GM19023 (cell line): ENCODE measurements at regions not wholly inside any gene's neighbourhood (a gene's known extent, or its start where the extent isn't known, plus 50 kb on each side); places are given as distances from the start of the nearest gene placed in this dataset.

Source experiments
- ATAC-seq: cut with Tn5 transposase; IDR thresholded peaks from one replicate; pipeline ENCODE4 v1.9.1; 2021; ENCODE audit warnings: mild to moderate bottlenecking, moderate library complexity; ENCODE audit not compliant: unreplicated experiment

DNA sequence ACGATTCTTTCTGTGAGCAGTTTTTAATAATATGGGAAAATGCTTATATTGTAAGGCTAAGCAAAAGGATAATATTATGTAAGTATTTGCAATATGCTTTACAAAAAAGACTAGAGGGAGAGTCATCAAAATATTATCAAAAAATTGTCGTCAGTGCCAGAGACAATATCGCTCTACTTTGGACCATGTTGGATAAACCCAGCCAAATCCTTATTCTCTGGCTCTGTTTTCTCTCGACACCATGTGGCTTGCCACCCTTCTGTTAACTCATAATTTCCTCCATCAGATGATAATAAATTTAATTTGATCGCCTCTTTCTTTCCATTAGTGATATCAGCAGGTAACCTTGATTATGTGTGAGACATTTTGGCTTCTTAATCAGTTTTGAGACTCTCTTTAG lies 129.9 kb downstream of the CDC42EP3 start:
- ATAC-seq = no peak

DNA sequence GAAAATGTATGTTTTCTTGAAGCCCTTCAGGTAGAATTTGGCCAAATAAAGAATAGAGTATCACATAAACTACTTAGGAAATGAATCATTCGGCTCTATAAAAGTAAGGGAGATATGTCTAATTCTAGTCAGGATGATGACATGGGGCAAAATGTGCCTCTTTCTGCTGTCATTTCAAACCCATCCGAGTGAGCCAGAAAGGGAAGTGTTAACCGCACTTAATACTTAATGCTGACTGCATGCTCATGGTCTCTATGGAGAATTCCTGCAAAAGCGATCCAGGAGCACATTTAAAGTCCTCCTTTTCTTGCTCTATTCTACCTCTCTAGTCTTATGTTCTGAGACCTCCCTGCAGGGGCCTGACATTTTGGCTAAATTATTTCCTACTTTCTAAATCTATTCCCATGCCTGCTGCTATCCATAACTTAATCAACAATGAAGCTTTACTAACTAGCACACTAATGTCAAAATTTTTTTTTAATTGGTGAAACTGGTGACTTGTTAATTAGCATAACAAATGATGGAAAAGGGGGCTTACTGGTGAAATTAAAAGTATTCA lies 127.4 kb downstream of the CDC42EP3 start:
- ATAC-seq = no peak

DNA sequence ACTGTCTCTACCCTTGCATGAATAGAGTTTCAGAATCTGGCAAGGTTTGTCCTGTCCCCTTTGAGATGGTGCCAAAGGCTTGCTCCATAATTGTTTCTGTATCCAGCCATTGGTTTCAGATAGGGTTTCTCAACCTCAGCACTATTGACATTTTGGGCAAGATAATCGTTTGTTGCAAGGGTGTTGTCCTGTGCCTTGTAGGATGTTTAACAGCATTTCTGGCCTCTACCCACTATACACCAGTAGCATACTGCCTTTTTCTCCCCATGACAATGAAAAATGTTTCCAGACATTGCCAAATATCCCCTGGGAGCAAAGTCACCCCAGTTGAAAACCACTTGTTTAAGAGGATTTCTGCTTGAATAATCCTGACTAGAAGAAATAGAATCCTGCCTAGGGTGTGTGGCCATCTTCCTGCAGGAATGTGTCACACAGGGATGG lies 126.8 kb downstream of the CDC42EP3 start:
- no peak for ATAC-seq

DNA sequence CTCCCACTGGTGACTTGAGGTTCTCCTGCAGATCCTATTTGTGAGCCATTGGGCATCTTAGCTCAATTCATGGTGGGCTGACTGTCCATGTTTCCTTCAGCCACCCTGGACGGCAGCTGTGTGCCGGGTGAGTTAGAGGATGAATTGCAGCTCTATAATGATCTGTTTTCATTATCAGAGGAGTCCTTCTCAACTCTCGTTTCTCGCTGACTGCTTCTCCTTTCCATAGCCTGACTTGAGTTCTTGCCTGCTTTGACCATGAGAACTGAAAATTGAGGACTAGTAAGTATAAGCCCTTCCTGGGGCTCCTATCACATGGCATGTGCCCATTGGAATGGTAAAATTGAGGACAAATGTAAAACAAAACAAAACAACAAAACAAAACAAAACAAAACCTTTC lies 121.8 kb downstream of the CDC42EP3 start:
- no peak for ATAC-seq

DNA sequence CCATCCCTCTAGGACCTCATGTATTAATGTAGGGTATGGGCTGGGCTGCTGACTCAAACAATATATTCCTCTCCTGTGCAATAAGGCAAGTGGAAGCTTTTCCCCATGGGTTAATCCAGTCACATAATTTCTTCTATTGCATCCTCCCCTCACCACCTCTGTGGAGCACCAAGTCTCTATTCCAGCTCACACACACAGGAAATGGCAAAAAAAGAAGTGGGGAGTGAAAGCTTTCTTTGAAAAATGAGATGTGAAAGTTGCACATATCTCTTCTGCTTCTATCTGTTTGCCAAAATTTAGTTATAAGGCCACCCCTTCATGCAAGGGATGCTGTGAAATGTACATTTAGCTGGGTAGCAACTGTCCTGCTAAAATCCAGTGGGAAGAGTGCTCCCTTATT lies 121.3 kb downstream of the CDC42EP3 start:
- ATAC-seq = no peak

DNA sequence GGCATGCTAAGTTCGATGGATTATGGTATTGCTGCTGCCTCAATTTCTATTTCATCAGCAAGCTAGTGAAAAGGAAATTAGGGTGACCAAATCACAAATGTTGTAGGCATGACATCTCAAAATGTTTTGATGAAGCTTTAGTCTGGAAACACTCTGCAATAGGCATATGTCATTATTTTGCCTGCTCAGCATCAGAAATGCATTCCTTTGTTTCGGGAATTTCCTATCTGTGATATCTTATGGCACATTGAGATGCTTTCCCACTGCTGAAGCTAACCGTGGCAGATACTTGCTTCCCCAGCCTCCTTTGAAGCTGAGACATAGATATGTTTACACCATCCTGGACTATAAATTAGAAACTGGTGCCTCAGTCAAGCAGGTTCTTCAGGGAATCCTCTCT lies 119.7 kb downstream of the CDC42EP3 start:
- ATAC-seq = no peak

DNA sequence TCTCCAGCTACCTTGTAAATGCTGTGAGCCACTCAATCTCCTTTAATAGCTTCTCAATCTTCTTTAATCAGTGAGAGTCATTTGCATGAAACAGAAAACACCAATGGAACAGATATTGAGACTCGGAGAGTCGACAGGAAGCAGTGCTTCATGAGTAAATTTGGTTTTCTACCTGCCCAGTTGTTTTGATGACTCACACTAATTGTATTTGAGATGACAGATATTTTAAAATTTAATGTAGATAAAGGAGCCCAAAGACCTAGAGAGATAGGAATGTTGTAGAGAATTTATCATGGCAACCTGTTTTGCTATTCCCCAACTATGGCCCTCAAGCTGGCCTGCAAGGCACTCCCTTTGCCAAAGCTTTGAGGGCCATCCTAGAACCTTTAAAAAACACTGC lies 119.1 kb downstream of the CDC42EP3 start:
- ATAC-seq = no peak

DNA sequence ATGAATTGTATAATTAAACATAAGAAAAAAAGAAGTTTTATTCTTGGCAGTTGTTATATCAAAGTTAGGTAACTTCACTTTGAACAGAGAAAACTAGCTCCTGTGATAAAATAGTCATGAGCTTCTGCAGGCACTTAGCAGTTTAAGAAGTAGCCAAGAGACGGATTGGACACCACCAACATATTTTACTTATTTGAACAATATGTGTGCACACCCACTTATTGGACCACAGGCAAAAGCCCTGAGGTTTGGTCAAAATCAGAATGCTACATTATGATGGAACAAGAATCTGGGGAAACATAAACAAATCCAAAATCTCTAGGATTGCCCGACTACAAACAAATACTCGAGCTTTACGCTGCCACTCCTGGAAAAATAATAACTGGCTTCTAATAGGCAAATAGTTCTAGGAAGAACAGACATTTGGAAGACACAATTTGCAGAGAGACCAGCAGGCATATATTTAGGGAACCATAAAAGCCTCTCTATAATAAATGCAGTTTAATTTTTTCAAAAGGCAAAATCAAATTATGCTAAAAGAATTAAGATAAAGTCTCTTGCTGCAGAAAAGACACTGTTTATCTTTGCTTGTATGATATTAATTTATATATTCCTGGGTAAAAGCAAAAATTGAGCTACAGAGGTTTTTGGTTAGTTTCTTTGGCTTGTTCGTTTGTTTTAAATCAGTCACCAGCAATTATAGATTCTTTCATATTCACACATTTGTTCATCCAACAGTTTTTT lies 117.9 kb downstream of the CDC42EP3 start:
- no peak for ATAC-seq

DNA sequence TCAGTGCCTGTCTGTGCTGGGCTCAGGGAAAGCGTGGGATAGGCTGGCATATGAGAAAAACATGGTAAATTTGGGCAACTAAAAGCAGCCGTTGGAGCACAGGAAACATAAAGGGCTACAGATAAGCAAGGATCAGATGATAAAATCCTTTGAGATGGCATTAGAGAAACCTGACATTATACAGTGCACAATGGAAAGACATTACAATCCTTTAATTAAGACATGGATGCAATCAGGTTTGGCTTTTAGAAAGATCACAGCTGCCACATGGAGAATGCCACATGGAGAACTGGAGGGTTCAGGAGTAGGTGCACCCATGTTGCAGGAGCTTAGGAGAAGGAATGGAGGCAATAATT lies 117.3 kb downstream of the CDC42EP3 start:
- no peak for ATAC-seq

DNA sequence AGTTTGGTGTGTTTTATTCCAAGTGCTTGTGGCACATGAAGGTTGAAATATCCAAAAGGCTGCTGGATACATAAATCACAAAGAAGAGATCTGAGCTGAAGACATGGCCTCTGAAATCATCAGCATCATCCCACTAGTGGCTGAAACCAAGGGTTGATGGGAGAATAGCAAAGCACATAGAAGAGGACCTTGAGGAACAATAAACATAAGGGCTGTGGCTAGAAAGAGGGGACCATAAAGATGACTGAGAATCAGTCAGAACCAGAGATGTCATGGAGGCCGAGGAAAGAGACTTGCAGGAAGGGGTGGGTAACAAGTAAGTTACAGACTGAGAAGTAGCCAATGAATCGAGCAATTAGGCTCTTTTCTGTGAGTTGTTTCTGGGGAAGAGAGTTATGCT lies 116.8 kb downstream of the CDC42EP3 start:
- ATAC-seq = no peak

DNA sequence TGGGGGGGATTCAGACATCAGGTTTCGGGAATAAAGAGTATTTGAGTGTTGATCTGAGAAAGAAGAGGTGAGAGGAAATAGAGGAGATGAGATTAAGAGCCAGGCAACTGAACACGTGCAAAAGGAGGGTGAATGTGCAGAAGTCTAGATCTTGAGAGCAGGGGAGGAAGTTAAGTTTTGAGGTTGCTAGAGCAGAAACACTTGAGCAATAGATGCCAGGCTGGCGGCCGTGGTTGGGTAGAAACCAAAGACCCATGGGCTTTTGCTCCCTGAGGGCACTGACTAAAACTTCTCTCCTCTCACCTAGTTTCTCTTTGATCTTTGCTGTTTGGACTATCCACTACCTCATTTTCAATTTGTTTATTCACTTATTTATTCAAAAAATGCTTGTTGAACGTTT lies 116.0 kb downstream of the CDC42EP3 start:
- no peak for ATAC-seq

DNA sequence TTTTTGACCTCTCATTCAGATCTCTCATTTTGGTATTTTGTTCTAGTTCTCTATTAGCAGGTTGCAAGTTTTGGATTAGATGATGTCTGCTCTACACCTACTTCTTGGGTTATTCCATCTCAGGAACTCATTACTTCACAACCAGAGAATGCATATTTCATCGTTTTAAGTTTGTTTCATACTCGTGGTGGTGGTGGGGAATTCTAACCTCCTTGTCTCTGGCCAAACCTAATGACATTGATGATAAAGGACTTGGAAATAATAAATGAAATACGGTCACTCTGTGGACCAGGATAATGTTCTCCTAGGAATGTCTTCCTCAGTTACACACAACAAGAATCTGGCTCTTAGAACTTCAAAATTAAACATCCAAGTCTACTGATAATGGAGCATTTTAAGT lies 115.2 kb downstream of the CDC42EP3 start:
- ATAC-seq = no peak

DNA sequence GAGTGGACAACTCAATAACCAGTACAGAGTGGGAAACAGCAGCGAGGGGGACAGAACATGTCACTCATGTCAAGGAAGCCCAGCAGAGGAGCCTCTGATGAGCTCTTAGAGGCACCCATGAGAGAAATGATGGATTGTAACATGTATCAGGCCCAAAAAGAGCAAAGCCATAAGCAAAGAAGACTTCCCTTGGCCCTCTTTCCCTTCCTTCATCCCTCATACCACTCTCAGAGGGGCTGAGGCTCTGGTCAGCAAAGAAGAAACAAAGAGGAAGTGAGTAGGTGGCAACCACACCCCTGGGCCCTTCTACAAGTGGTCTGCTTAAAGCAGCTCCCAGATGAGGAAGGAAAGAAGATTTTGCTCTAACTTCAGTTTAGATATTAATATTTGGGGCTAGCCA lies 112.8 kb downstream of the CDC42EP3 start:
- ATAC-seq = peak; percentile 68

DNA sequence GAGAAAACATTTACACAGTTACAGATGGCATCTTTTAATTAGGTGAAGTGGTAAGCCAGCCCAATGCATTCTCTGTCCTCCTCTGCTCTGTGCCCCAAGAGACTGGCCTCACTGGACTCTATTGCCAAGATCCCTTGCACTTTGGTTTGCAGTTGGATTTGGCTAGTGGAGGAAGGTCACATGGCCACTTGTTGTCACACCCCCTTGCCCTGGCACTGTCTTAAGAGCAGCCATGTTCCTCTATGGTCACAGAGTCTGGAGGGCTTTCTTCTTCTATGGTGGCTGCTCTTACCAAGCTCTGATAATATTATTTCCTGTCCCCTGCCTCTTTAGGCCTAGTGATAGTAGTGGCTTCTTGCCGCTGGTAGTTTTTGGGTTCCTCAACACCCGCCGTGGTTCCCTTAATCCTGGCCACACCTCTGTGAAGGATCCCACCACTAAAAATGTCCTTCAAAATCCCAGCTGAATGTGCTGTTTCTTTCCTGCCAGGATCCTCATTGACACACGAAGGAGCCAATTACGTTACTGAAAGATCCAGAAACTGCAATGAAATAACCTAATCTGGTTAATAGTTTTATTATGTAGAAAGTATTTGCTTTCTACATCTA lies 111.1 kb downstream of the CDC42EP3 start:
- no peak for ATAC-seq

DNA sequence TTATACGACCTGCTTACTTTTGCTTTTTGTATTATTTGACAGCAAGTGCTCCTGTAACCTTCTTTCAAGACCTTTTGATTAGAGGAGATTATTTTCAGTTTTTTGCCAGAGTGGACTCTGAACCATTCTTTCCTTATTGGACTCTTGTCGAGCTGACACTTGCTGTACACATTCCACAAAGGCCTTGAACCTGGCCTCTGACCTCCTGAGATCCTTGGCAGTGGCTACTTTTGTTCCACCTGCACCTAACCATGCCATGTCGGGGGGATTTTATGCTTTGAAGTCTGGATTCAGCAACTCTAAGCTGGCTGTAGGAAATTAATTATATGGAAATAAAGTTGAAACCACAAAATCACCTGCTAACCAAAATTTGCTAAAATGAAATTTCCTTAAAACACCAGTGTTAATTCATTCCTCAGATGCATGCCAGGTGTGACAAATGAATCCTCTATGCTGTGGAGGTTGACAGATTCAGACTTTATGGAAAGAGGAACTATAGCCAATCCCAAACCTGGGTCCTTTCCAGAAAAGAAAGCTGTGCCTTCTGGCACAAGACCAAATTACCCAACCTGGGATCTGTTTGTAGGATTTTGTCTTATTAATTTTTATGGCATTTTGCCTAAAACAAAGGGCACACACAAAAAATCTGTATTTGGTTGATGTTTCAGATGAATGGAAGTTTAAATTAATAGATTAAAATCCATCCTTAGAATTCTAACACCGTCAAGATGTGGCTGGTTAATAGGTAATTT lies 110.4 kb downstream of the CDC42EP3 start:
- ATAC-seq = no peak

DNA sequence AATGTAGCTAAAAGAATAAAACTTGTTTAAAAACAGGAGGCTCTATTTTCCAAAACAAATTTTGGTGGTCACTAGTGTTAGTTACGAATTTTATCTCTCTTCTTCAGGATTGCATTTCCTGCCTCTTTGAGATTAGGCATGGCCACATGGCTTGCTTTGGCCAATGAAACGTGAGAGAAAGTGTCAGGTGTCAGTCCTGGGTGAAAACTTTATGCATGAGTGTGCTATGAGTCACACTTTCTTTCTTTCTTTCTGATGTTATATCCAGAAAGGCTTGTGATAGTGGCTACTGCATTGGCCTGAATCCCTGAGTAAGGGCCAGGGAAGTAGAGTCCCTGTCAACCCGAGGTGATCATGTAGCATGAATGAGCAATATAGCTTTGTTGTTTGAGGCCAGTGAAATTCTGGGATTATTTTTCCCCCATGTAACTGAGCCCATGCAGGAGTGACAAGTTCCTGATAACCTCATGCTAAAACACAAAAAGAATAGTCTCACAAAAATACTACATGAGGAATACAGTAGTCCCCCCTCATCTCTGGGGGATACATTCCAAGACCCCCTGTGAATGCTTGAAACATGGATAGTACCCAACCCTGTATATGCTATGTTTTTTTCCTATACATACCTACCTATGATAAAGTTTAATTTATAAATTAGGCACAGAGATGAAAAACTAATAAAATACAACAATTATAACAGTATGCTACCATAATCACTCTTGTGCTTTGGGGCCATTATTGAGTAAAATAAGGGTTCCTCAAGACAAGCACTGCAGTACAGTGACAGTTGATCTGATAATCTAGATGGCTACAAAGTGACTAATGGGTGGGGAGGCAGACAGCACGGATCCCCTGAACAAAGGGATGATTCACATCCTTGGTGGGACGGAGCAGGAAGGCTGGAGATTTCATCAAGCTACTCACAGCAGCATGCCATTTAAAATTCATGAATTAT lies 109.5 kb downstream of the CDC42EP3 start:
- peak; percentile 73 for ATAC-seq

DNA sequence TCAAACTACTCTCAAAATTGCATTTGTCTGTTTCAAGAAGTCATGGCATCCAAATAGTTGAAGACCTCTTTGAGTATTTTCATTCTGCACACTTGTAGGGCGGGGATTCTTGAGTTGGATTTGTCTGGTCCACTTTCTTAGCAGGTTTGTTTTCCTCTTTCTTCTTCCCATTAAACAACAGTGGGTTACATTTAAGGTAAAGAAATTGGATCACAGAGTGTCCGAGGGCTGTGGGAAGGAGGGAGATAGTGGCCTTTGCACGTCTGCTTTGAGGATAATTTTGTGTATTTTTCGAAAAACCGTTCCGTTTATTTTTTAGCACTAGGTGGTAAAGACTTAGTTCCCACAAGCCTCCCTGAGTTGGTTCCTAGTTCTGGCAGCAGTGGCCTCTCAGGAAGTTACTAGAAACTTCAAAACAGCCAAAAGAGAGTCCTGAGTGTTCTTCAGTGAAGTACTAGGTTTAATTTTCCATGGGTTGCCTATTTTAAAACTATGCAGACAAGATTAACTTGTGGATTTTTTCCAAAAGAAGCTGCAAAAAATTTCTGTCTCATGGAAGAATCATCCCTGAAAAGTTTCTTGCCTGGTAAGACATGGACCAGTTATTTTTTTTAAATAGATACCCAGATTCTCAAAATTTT lies 107.9 kb downstream of the CDC42EP3 start:
- ATAC-seq = no peak

DNA sequence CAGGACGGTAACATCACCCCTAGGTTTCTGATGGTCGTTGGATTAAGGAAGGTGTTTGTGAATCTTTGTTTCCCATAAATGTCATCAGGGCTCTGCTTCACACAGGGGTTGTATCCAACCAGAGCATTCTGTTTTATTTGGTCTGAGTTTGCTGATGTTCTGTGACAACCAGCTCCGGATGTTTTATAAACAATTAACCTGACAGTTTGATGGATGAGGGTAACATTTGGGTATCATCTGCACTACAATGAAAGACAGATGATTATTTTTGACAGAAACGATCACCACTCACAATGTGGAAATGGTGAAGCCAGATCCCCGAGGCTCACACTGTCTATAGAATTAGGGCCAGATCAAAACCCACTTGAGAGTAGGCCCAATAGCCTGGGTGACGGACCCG lies 107.1 kb downstream of the CDC42EP3 start:
- no peak for ATAC-seq

DNA sequence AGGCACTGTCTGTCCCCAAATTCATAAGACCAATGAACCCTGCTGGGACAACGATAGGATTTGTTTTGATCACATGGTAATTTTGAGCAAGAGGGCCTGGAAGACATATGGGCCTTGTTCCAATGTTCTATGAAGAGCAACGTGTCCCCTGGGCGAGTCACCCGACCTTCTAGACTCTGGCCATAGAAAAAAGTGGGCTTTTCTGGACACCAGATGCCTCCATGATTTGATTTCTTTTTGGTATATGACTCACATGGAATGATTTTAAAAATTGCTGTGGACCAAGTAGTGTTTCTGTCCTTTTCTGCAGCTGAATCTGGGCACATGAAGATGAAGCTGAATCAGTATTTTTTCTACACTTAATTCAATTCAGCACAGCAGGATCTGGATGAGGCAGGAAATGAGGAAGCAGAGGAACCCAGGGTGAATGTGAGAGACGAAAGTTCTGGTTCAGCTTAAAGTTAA lies 104.9 kb downstream of the CDC42EP3 start:
- no peak for ATAC-seq

DNA sequence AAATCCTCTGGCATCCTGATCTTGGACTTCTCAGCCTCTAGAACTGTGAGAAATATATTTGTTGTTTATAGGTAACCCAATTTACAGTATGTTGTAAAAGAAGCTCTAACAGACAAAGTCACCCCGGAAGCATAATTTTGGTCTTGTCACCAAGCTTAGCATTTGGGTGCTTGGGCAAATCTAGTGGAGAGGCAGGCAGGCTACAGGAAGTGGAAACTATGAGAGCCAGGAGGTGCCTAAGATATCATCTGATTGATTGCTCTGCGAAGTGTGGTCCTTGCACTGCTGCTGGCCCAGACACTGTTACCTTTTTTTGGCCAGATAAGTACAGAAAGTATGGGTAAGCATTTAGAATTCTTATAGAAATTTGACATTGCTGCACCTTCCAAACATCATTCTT lies 102.9 kb downstream of the CDC42EP3 start:
- ATAC-seq = no peak
